HCT116 (cell line): ENCODE measurements at regions not wholly inside any gene's neighbourhood (a gene's known extent, or its start where the extent isn't known, plus 50 kb on each side); places are given as distances from the start of the nearest gene placed in this dataset.

Experiments used
- ATAC-seq: fragments of 200-7000 bp; cut with Tn5 transposase; 2 replicates; pipeline ENCODE4 v1.9.1; 2020; ENCODE audit warnings: mild to moderate bottlenecking, moderate library complexity
- BruUV-seq: library from RNA; stranded (reverse); fragments of 400-500 nt; replicated peaks from 2 replicates; lab custom pipeline; 2021; lab: Mats Ljungman, UMichigan
- CTCF ChIA-PET: fragments of 300-600 bp; sonication (Branson Sonifier 250); formaldehyde crosslinking; loops from one replicate; lab custom pipeline; 2021; ENCODE audit warnings: antibody characterized with exemption; lab: Charles Lee
- POLR2A ChIA-PET: fragments of 300-600, 350-600 bp; sonication (Branson Sonifier 250); formaldehyde crosslinking; loops from one replicate; lab custom pipeline; 2021; ENCODE audit warnings: antibody characterized with exemption; lab: Charles Lee
- RAD21 ChIA-PET, 2 experiments: fragments of 300-600 bp; sonication (Branson Sonifier 250); formaldehyde crosslinking; loops; one replicate each; lab custom pipeline; 2023; ENCODE audit warnings: low total read pairs in 2 of 2; ENCODE audit not compliant: uncharacterized antibody in 2 of 2, unreplicated experiment in 2 of 2, low non-redundant PET in 1 of 2; lab: Charles Lee
- DNase-seq: peaks from one replicate; pipeline ENCODE4 v3.0.0-alpha.2; 2010; ENCODE audit warnings: low read depth, low spot score
- H2AFZ ChIP-seq: fragments of 200-600 bp; shearing (Covaris generic), sonication (generic); 2 replicates; pipeline ENCODE4 v1.6.1; 2017; ENCODE audit warnings: low read depth, mixed run types, mixed read lengths, antibody characterized with exemption, low read length; ENCODE audit not compliant: poor library complexity, severe bottlenecking
- H3K27ac ChIP-seq: 2 replicates; pipeline ENCODE4 v1.5.1; 2012; ENCODE audit warnings: low read depth, low read length
- H3K27me3 ChIP-seq: fragments of 200-600 bp; sonication (generic); 2 replicates; pipeline ENCODE4 v1.6.1; 2016; ENCODE audit warnings: mixed run types, low read length, mixed read lengths; ENCODE audit not compliant: insufficient read depth
- H3K36me3 ChIP-seq, 2 experiments: fragments of 200-500 bp in 1 of 2; fragments of 200-600 bp in 1 of 2; sonication (Bioruptor generic) in 1 of 2; sonication (generic) in 1 of 2; 2 replicates each; pipeline versions ENCODE4 v1.5.1 to v1.6.1; 2014 to 2016; ENCODE audit warnings: low read length in 2 of 2, inconsistent platforms in 1 of 2, mixed read lengths in 1 of 2, mixed run types in 1 of 2; ENCODE audit not compliant: insufficient read depth in 2 of 2, control insufficient read depth in 1 of 2
- H3K4me1 ChIP-seq, 2 experiments: fragments of 200-600 bp in 1 of 2; sonication (generic) in 1 of 2; 2 replicates each; pipeline versions ENCODE4 v1.5.1 to v1.6.1; 2012 to 2017; ENCODE audit warnings: low read length in 2 of 2, inconsistent platforms in 1 of 2, mild to moderate bottlenecking in 1 of 2, mixed read lengths in 1 of 2, mixed run types in 1 of 2, moderate library complexity in 1 of 2; ENCODE audit not compliant: insufficient read depth in 2 of 2, control insufficient read depth in 1 of 2
- H3K4me2 ChIP-seq: fragments of 200-600 bp; sonication (generic); 2 replicates; pipeline ENCODE4 v1.6.1; 2017; ENCODE audit warnings: mixed run types, low read length, mixed read lengths
- H3K4me3 ChIP-seq, 2 experiments: fragments of 200-600 bp in 1 of 2; sonication (generic) in 1 of 2; replicated peaks in 1 of 2; 2 replicates each; pipeline ENCODE4 v1.5.1; 2011 to 2016; ENCODE audit warnings: low read length in 2 of 2, control low read depth in 1 of 2, low read depth in 1 of 2, mild to moderate bottlenecking in 1 of 2, mixed read lengths in 1 of 2, mixed run types in 1 of 2
- H3K79me2 ChIP-seq: fragments of 200-600 bp; sonication (generic); 2 replicates; pipeline ENCODE4 v1.6.1; 2017; ENCODE audit warnings: mild to moderate bottlenecking, mixed run types, low read length, moderate library complexity, mixed read lengths; ENCODE audit not compliant: insufficient read depth
- H3K9ac ChIP-seq: fragments of 200-600 bp; sonication (generic); 2 replicates; pipeline ENCODE4 v1.6.1; 2016; ENCODE audit warnings: low read length, mixed read lengths
- H3K9me2 ChIP-seq: fragments of 200-600 bp; sonication (generic), shearing (Covaris generic); 2 replicates; pipeline ENCODE4 v1.6.1; 2017; ENCODE audit warnings: mixed run types, mild to moderate bottlenecking, moderate library complexity; ENCODE audit not compliant: insufficient read depth
- H3K9me3 ChIP-seq, 2 experiments: fragments of 200-500 bp in 1 of 2; fragments of 200-600 bp in 1 of 2; sonication (Bioruptor generic) in 1 of 2; sonication (generic) in 1 of 2; 2 replicates each; pipeline ENCODE4 v1.6.1; 2014 to 2017; ENCODE audit warnings: low read length in 2 of 2, mixed read lengths in 2 of 2, inconsistent platforms in 1 of 2, low read depth in 1 of 2, mild to moderate bottlenecking in 1 of 2, mixed run types in 1 of 2, moderate library complexity in 1 of 2; ENCODE audit not compliant: control insufficient read depth in 1 of 2, insufficient read depth in 1 of 2
- H4K20me1 ChIP-seq: fragments of 200-600 bp; sonication (generic), shearing (Covaris generic); 2 replicates; pipeline ENCODE4 v1.6.1; 2017; ENCODE audit warnings: mixed run types, mild to moderate bottlenecking, moderate library complexity; ENCODE audit not compliant: insufficient read depth
- CBX3 ChIP-seq: IDR thresholded peaks from 2 replicates; pipeline ENCODE4 v1.6.1; 2012; ENCODE audit warnings: low read depth
- EGR1 ChIP-seq: IDR thresholded peaks from 2 replicates; pipeline ENCODE4 v1.6.1; 2012; ENCODE audit warnings: low read depth
- ELF1 ChIP-seq: IDR thresholded peaks from 2 replicates; pipeline ENCODE4 v1.6.1; 2012; ENCODE audit warnings: low read depth, borderline replicate concordance
- EZH2phosphoT487 ChIP-seq: fragments of 200-600 bp; IDR thresholded peaks from 2 replicates; pipeline ENCODE4 v1.6.1; 2018; ENCODE audit warnings: antibody characterized with exemption, borderline replicate concordance
- FOSL1 ChIP-seq: IDR thresholded peaks from 2 replicates; pipeline ENCODE4 v1.6.1; 2012; ENCODE audit warnings: low read depth
- JUND ChIP-seq: IDR thresholded peaks from 2 replicates; pipeline ENCODE4 v1.6.1; 2012
- MAX ChIP-seq: IDR thresholded peaks from 2 replicates; pipeline ENCODE4 v1.6.1; 2012
- POLR2A ChIP-seq: IDR thresholded peaks from 2 replicates; pipeline ENCODE4 v1.7.0; 2011; ENCODE audit warnings: borderline replicate concordance; ENCODE audit not compliant: insufficient read depth, insufficient read length; ENCODE audit errors: extremely low read depth
- POLR2AphosphoS5 ChIP-seq: IDR thresholded peaks from 2 replicates; pipeline ENCODE4 v1.6.1; 2011; ENCODE audit warnings: mild to moderate bottlenecking, low read depth, low read length, moderate library complexity
- SIN3A ChIP-seq: IDR thresholded peaks from 2 replicates; pipeline ENCODE4 v1.6.1; 2012; ENCODE audit warnings: low read depth
- SP1 ChIP-seq: IDR thresholded peaks from 2 replicates; pipeline ENCODE4 v1.6.1; 2012; ENCODE audit warnings: low read depth
- SRF ChIP-seq: IDR thresholded peaks from 2 replicates; pipeline ENCODE4 v1.6.1; 2012; ENCODE audit warnings: low read depth
- TCF7L2 ChIP-seq: IDR thresholded peaks from 2 replicates; pipeline ENCODE4 v1.7.0; 2011; ENCODE audit warnings: borderline replicate concordance, inconsistent platforms; ENCODE audit not compliant: insufficient read depth, insufficient read length; ENCODE audit errors: extremely low read depth
- YY1 ChIP-seq: IDR thresholded peaks from 2 replicates; pipeline ENCODE4 v1.6.1; 2011; ENCODE audit warnings: low read length, low read depth, moderate library complexity, mild to moderate bottlenecking; ENCODE audit not compliant: insufficient replicate concordance; ENCODE audit errors: extremely low read depth
- ZNF274 ChIP-seq: fragments of 200-500 bp; sonication (Bioruptor generic); IDR thresholded peaks from 2 replicates; pipeline ENCODE4 v1.6.1; 2014; ENCODE audit warnings: mild to moderate bottlenecking, low read depth, low read length, inconsistent platforms
- intact Hi-C: fragments of 100-400 bp; cut with micrococcal nuclease; formaldehyde crosslinking; loops from 2 replicates; pipeline ENCODE4 v1.10.0; 2022
- TF ChIP-seq, protein P1 (sequence below): IDR thresholded peaks from 2 replicates; pipeline ENCODE4 v1.6.1; 2011; ENCODE audit warnings: mild to moderate bottlenecking, low read length, moderate library complexity; ENCODE audit not compliant: insufficient replicate concordance; ENCODE audit errors: extremely low read depth
- TF ChIP-seq, protein P2 (sequence below): IDR thresholded peaks from 2 replicates; pipeline ENCODE4 v1.6.1; 2012

GRCh38 chr20:48374991-48375595 lies 452.7 kb downstream of the PREX1 start:
- ChIA-PET POLR2A (no interaction called here), RAD21 (no interaction called here), CTCF (interaction anchor here (1.0 kb wide), 1 partner anchor 650 kb away, joined by 3 read pairs; no protein-coding TSS in a partner anchor)
- Histone ChIP-seq H3K9me3 (no peaks in the 10 kb centered on the region), H3K79me2 (no peaks in the 10 kb centered on the region), H3K4me2 (no peak overlapping the region), H4K20me1 (no peaks in the 10 kb centered on the region), H3K27me3 (no peaks in the 10 kb centered on the region), H3K9me2 (no peaks in the 10 kb centered on the region), H3K9ac (no peak overlapping the region), H3K4me3 (no peak overlapping the region), H3K27ac (no peak overlapping the region), H3K36me3 (no peaks in the 10 kb centered on the region), H2AFZ (no peak overlapping the region), H3K4me1 (peaks cover 0 to 9% of the 10 kb centered on the region in 2 experiments; a peak in 2 of 4 replicates)
- ATAC-seq (no peak), DNase-seq (no peak)
- TF ChIP-seq MAX: no peak
- no peak for TF ChIP-seq YY1
- no peak for TF ChIP-seq POLR2AphosphoS5
- TF ChIP-seq POLR2A: no peak
- no peak for TF ChIP-seq TCF7L2
- TF ChIP-seq FOSL1: no peak
- TF ChIP-seq EZH2phosphoT487: no peak
- TF ChIP-seq EGR1: no peak
- no peak for TF ChIP-seq SP1
- TF ChIP-seq ZNF274: no peak
- TF ChIP-seq, protein P1, sequence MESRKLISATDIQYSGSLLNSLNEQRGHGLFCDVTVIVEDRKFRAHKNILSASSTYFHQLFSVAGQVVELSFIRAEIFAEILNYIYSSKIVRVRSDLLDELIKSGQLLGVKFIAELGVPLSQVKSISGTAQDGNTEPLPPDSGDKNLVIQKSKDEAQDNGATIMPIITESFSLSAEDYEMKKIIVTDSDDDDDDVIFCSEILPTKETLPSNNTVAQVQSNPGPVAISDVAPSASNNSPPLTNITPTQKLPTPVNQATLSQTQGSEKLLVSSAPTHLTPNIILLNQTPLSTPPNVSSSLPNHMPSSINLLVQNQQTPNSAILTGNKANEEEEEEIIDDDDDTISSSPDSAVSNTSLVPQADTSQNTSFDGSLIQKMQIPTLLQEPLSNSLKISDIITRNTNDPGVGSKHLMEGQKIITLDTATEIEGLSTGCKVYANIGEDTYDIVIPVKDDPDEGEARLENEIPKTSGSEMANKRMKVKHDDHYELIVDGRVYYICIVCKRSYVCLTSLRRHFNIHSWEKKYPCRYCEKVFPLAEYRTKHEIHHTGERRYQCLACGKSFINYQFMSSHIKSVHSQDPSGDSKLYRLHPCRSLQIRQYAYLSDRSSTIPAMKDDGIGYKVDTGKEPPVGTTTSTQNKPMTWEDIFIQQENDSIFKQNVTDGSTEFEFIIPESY: no peak
- TF ChIP-seq SRF: no peak
- no peak for TF ChIP-seq JUND
- no peak for TF ChIP-seq CBX3
- TF ChIP-seq SIN3A: no peak
- TF ChIP-seq ELF1: no peak
- TF ChIP-seq, protein P2, sequence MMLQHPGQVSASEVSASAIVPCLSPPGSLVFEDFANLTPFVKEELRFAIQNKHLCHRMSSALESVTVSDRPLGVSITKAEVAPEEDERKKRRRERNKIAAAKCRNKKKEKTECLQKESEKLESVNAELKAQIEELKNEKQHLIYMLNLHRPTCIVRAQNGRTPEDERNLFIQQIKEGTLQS: no peak
- intact Hi-C loops: no loop called here
- BruUV-seq: no TSS peak
